ENCODE measurements at regions not wholly inside any gene's neighbourhood (a gene's known extent, or its start where the extent isn't known, plus 50 kb on each side); places are given as distances from the start of the nearest gene placed in this dataset.

DNA sequence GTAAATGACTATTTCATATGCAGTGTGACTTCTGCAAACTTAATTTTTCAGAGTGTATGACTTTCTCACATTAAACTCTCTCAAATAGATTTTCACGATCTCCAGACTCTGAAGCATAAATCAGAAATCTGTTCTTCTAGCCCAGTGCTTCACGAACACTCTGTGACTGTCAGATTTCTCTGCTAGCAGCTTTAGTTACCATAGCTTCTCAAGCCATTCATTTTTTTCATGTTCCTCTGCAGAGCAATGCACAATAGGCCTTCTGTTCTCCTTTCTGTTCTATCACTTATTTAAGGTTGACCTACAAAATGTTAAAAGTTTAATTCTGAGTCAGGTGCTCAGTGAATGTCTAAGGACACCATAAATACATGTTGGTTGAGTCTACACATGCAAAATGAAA, 1102.2 kb downstream of the TUSC7 start:
- Histone ChIP-seq H3K4me1 (replicated peaks in 1 of 2) (peaks cover 0 to 22% of the 10 kb centered on the region in 2 donors), H3K27ac (no peak overlapping the region), H3K27me3 (no peaks in the 10 kb centered on the region), H3K9me3 (replicated peaks in 1 of 3) (no peaks in the 10 kb centered on the region), H3K4me3 (no peak overlapping the region), H3K36me3 (replicated peaks in 1 of 2) (no peaks in the 10 kb centered on the region)
- intact Hi-C loops (cut with DNase I) = no loop called here
- no peak for DNase-seq
- no peak for TF ChIP-seq POLR2A (IDR thresholded peaks at IDR 0.05)
- TF ChIP-seq, protein P1, sequence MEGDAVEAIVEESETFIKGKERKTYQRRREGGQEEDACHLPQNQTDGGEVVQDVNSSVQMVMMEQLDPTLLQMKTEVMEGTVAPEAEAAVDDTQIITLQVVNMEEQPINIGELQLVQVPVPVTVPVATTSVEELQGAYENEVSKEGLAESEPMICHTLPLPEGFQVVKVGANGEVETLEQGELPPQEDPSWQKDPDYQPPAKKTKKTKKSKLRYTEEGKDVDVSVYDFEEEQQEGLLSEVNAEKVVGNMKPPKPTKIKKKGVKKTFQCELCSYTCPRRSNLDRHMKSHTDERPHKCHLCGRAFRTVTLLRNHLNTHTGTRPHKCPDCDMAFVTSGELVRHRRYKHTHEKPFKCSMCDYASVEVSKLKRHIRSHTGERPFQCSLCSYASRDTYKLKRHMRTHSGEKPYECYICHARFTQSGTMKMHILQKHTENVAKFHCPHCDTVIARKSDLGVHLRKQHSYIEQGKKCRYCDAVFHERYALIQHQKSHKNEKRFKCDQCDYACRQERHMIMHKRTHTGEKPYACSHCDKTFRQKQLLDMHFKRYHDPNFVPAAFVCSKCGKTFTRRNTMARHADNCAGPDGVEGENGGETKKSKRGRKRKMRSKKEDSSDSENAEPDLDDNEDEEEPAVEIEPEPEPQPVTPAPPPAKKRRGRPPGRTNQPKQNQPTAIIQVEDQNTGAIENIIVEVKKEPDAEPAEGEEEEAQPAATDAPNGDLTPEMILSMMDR (IDR thresholded peaks at IDR 0.05) = no peak
- 71 to 78% (median 75%) methylated on average over 2 of the region's 2 CpGs for WGBS, 4 donors

- Histone ChIP-seq H3K36me3 (replicated peaks in 1 of 2) (no peaks in the 10 kb centered on the region), H3K9me3 (replicated peaks in 1 of 3) (no peaks in the 10 kb centered on the region), H3K4me1 (replicated peaks in 1 of 2) (peaks cover 0 to 19% of the 10 kb centered on the region in 2 donors), H3K4me3 (no peak overlapping the region), H3K27me3 (no peaks in the 10 kb centered on the region), H3K27ac (peak overlapping the region in 1 of 5 donors; percentile 28)
- no peak for DNase-seq
- intact Hi-C loops (cut with DNase I) = no loop called here
- 38 to 46% (median 41%) methylated on average over 2 of the region's 2 CpGs for WGBS, 4 donors
- TF ChIP-seq POLR2A (IDR thresholded peaks at IDR 0.05) = no peak
- TF ChIP-seq, protein P1 (IDR thresholded peaks at IDR 0.05) = no peak
Measured at GRCh38 chr3:117814975-117815374, 1105.4 kb downstream of the TUSC7 start.

- Histone ChIP-seq H3K4me1 (replicated peaks in 1 of 2) (peaks cover 8 to 39% of the 10 kb centered on the region in 2 donors), H3K4me3 (no peak overlapping the region), H3K9me3 (replicated peaks in 1 of 3) (no peaks in the 10 kb centered on the region), H3K27ac (no peak overlapping the region), H3K36me3 (replicated peaks in 1 of 2) (no peaks in the 10 kb centered on the region), H3K27me3 (no peaks in the 10 kb centered on the region)
- DNase-seq = no peak
- WGBS, 4 donors = 73 to 98% (median 95%) methylated on average over 2 of the region's 2 CpGs
- intact Hi-C loops (cut with DNase I) = no loop called here
- TF ChIP-seq POLR2A (IDR thresholded peaks at IDR 0.05) = no peak
- TF ChIP-seq, protein P1 (IDR thresholded peaks at IDR 0.05) = no peak
Measured at GRCh38 chr3:117817103-117817502, 1107.5 kb downstream of the TUSC7 start.

- H3K27me3 ChIP-seq = no peaks in the 10 kb centered on the region
- no peaks in the 10 kb centered on the region for H3K9me3 ChIP-seq (replicated peaks in 1 of 3)
- no peak overlapping the region for H3K27ac ChIP-seq
- H3K36me3 ChIP-seq (replicated peaks in 1 of 2) = no peaks in the 10 kb centered on the region
- TF ChIP-seq, protein P1 (IDR thresholded peaks at IDR 0.05) = no peak
- TF ChIP-seq POLR2A (IDR thresholded peaks at IDR 0.05) = no peak
- DNase-seq = no peak
- peaks cover 8 to 41% of the 10 kb centered on the region in 2 donors for H3K4me1 ChIP-seq (replicated peaks in 1 of 2)
- no peak overlapping the region for H3K4me3 ChIP-seq
- WGBS, 4 donors = 90 to 100% (median 99%) methylated on average over 1 of the region's 1 CpG
- intact Hi-C loops (cut with DNase I) = no loop called here
Measured at GRCh38 chr3:117818592-117818991, 1109.0 kb downstream of the TUSC7 start.

All from adrenal gland (tissue), 9 donors.